GM21825 (cell line): ENCODE measurements at regions not wholly inside any gene's neighbourhood (a gene's known extent, or its start where the extent isn't known, plus 50 kb on each side); places are given as distances from the start of the nearest gene placed in this dataset.
"Not testable (repeated sequence)": the region's sequence is repeated elsewhere in the genome, so short reads cannot be mapped to it uniquely, and the experiment has no call there.

ENCODE experiments used
- ATAC-seq: cut with Tn5 transposase; IDR thresholded peaks from one replicate; pipeline ENCODE4 v1.9.1; 2021; ENCODE audit warnings: mild to moderate bottlenecking, moderate library complexity; ENCODE audit not compliant: unreplicated experiment

DNA sequence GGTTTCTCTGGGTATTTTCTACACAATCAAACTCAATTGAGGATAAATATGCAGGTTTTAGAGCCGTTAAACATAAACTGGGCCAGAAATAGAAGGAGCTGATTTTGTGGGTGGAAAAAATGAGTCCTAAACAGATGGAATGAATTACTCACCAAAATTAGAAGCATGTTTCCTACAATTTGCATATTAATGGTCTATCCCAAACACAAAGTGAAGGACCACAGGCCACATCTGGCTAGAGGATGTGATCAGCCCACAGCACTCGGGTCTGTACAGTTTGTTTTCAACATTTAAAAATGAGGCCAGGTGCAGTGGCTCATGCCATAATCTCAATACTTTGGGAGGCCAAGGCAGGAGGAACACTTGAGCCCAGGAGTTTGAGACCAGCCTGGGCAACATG, 296.3 kb downstream of the PREX1 start:
- ATAC-seq = no peak

- ATAC-seq = no peak
These were observed 296.8 kb downstream of the PREX1 start for GRCh38 chr20:48530957-48531356.

GRCh38 chr20:48528346-48528745, 299.5 kb downstream of the PREX1 start:
- ATAC-seq = no peak

- no peak for ATAC-seq
These were observed 300.0 kb downstream of the PREX1 start for GRCh38 chr20:48527771-48528170.

DNA sequence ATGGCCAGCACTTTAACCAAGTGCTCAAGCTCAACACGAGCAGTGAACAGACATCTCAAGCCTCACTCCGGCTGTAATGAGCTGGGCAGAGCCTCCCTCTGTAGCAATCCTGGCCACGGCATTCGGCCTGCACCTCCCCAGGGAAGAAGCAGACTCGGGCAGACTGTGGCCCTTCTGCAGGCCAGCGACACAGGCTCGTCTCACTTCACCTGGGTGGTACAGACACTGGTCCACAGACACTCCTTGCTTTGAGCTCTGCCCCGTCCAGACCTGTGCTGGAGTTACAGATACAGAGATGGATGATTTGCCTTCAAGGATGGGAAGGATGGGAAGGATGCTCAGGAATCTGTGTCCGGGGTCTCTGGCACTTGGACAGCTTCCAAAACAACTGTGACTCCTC, 300.9 kb downstream of the PREX1 start:
- ATAC-seq = no peak

DNA sequence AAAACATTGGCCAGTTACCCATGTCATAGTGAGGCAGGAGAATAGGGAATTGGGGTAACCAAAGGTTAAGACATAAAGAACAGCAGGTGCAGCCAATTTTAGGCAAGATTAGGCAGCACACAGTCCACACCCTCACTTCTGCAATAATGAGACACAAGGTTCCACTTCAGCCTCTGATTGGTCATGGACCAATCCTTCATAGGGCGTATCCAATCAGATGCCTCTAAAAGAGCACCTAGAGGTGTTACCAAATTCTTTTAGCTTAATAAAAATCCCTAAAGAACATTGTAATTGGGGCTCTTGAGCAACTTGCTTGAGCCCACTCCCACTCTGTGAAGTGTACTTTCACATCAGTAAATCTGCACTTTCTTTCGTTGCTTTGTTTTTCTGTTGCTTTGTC, 302.4 kb downstream of the PREX1 start:
- ATAC-seq = no peak

GRCh38 chr20:48524582-48524981, 303.2 kb downstream of the PREX1 start:
- ATAC-seq = no peak

GRCh38 chr20:48523191-48523995, 304.4 kb downstream of the PREX1 start:
- no peak for ATAC-seq

DNA sequence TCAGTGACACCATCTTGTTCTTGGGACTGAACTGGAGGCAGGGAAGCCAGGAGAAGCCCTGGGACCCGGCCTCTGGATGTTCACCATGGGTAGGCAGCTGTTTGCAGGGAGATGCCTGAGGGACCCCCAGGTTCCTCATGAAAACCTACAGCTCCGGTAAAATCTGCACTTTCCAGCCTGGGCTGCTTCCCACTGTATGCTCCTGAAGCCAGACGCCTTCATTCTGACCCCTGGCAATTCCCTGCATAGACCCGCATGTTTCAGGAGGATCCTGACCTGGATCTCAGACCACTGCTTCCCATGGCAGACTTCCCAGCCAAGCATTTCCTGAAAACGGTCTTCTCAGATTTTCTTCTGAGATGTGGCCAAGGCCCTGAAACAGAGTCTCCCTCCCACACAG, 306.7 kb downstream of the PREX1 start:
- ATAC-seq = no peak

GRCh38 chr20:48516196-48516595, 311.6 kb downstream of the PREX1 start:
- not testable (repeated sequence) for ATAC-seq

DNA sequence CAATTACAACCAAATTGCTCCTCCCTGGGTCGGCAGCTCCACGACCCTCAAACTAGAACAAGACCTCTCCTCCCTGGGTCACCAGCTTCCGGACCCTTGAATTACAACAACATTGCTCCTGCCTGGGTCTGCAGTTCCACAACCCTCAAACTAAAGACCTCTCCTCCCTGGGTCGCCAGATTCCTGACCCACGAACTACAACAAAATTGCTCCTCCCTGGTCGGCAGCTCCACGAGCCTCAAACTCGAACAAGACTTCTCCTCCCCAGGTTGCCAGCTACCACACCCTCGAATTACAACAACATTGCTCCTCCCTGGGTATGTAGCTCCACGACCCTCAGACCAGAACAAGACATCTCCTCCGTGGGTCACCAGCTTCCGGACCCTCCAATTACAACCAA, 313.2 kb downstream of the PREX1 start:
- ATAC-seq = not testable (repeated sequence)

- ATAC-seq = not testable (repeated sequence)
These were observed 315.3 kb downstream of the PREX1 start for GRCh38 chr20:48512539-48512938.

DNA sequence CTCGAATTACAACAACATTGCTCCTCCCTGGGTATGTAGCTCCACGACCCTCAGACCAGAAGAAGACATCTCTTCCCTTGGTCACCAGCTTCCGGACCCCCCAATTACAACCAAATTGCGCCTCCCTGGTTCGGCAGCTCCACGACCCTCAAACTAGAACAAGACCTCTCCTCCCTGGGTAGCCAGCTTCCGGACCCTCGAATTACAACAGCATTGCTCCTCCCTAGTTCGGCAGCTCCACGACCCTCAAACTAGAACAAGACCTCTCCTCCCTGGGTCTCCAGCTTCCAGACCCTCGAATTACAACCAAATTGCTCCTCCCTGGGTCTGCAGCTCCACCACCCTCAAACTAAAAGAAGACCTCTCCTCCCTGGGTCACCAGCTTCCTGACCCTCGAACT, 322.7 kb downstream of the PREX1 start:
- not testable (repeated sequence) for ATAC-seq

DNA sequence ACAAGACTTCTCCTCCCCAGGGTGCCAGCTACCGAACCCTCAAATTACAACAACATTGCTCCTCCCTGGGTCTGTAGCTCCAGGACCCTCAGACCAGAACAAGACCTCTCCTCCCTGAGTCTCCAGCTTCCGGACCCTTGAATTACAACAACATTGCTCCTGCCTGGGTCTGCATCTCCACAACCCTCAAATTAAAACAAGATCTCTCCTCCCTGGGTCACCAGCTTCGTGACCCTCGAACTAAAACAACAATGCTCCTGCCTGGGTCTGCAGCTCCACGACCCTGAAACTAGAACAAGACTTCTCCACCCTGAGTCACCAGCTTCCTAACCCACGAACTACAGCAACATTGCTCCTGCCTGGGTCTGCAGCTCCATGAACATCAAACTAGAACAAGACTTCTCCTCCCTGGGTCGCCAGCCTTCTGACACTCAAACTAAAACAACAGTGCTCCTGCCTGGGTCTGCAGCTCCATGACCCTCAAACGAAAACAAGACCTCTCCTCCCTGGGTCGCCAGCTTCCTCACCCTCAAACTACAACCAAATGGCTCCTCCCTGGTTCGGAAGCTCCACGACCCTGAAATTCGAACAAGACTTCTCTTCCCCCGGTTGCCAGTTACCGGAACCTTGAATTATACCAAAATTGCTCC, 324.5 kb downstream of the PREX1 start:
- no peak for ATAC-seq

DNA sequence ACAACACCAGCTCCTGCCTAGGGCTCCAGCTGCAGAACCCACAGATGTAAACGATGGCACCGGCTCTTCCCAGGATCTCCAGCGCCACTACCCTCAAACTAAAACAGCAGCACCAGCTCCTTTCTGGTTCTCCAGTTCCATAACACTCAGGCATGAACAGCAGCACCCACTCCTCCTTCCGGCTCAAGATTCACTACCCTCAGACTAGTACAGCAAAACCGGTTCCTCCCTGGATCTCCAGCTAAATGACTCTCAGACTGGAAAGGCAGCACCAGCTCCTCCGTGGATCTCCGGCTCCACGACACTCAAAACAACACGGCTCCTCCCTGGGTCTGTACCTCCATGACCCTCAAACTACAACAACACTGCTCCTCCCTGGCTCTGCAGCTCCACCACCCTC, 325.0 kb downstream of the PREX1 start:
- no peak for ATAC-seq

DNA sequence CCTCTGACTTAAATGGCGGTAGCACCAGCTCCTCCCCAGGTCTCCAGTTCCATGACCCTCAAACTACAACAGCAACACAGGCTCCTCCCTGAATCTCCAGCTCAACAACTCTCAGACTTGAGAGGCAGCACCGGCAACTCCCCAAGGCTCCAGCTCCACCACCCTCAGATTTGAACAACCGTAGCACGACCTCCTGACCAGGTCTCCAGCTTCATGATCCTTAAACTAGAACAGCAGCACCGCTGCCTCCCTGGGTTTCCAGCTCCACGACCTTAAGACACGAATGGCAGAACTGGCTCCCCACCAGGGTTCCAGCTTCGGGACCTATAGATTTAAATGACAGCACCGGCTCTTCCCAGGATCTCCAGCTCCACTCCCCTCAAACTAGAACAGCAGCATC, 325.8 kb downstream of the PREX1 start:
- ATAC-seq = no peak

- not testable (repeated sequence) for ATAC-seq
These were observed 326.9 kb downstream of the PREX1 start for GRCh38 chr20:48500900-48501299.

GRCh38 chr20:48498939-48499338, 328.9 kb downstream of the PREX1 start:
- not testable (repeated sequence) for ATAC-seq

- ATAC-seq = not testable (repeated sequence)
These were observed 329.7 kb downstream of the PREX1 start for GRCh38 chr20:48498125-48498524.

- no peak for ATAC-seq
These were observed 333.8 kb downstream of the PREX1 start for GRCh38 chr20:48493966-48494365.

- ATAC-seq = not testable (repeated sequence)
These were observed 334.5 kb downstream of the PREX1 start for GRCh38 chr20:48493331-48493730.

DNA sequence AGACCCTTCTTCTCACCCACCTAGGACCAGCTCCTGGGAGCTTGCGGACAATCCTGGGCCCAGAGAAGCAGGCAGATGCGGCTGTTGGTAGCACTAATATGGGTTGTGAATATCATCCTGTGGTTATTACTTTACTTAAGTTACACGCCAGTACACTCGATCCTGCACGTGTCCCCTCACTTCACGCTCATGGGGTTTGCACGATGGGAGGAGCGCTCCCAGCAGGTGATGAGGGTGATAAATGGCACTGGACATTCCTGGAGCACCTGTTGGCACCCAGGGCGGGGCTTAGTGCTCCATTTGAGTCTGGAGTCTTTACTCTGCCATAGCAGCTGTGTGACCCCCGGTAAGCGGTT, 335.1 kb downstream of the PREX1 start:
- no peak for ATAC-seq
